Mucosa of descending colon (tissue), 3 donors: ENCODE measurements at regions not wholly inside any gene's neighbourhood (a gene's known extent, or its start where the extent isn't known, plus 50 kb on each side); places are given as distances from the start of the nearest gene placed in this dataset.

Experiments used
- ATAC-seq: fragments of 200-7000 bp; cut with Tn5 transposase; one replicate; pipeline ENCODE4 v1.9.1; 2020; ENCODE audit warnings: mild to moderate bottlenecking, moderate library complexity
- DNase-seq, 3 donors: peaks; one replicate each; pipeline ENCODE4 v3.0.0-alpha.2; 2020
- H3K36me3 ChIP-seq: fragments of 200-600 bp; one replicate; pipeline ENCODE4 v1.8.0; 2021; ENCODE audit warnings: low read depth, mild to moderate bottlenecking
- H3K4me1 ChIP-seq: fragments of 200-600 bp; one replicate; pipeline ENCODE4 v1.8.0; 2021; ENCODE audit warnings: low read depth, mild to moderate bottlenecking
- H3K4me3 ChIP-seq: fragments of 200-600 bp; one replicate; pipeline ENCODE4 v1.8.0; 2021; ENCODE audit warnings: mild to moderate bottlenecking
- H3K9me3 ChIP-seq: fragments of 200-600 bp; one replicate; pipeline ENCODE4 v1.8.0; 2021; ENCODE audit warnings: mild to moderate bottlenecking
- CTCF ChIP-seq: fragments of 200-600 bp; IDR thresholded peaks from one replicate; pipeline ENCODE4 v1.8.0; 2022; ENCODE audit warnings: antibody characterized with exemption, mild to moderate bottlenecking
- intact Hi-C, 2 donors: fragments of 100-400 bp; cut with DNase I in 1 of 2; cut with micrococcal nuclease in 1 of 2; formaldehyde crosslinking; loops; one replicate each; pipeline versions ENCODE4 v1.11.0 to v1.11.1; 2022; cut with DNase I, micrococcal nuclease
- donor health status: DM: no; HTN: no; CAD: no; lungs with moderate emphysema.
- donor health status: DM: no; HTN: no; CAD: no.
- donor health status: DM: no; HTN: yes; CAD: no.

GRCh38 chr11:92302770-92303169 is 78.2 kb downstream of the FAT3 start:
- no peaks in the 10 kb centered on the region for H3K9me3 ChIP-seq
- no peak for TF ChIP-seq CTCF

GRCh38 chr11:92304271-92304670 is 79.7 kb downstream of the FAT3 start:
- DNase-seq (no peak), ATAC-seq (no peak)
- Histone ChIP-seq H3K36me3 (no peaks in the 10 kb centered on the region), H3K9me3 (no peaks in the 10 kb centered on the region), H3K4me1 (no peaks in the 10 kb centered on the region), H3K4me3 (no peak overlapping the region)
- intact Hi-C loops, result no loop called here
- no peak for TF ChIP-seq CTCF

More at GRCh38 chr11:92302770-92303169, 78.2 kb downstream of the FAT3 start:
- no peaks in the 10 kb centered on the region for H3K36me3 ChIP-seq
- intact Hi-C loops, result no loop called here
- H3K4me3 ChIP-seq, result no peak overlapping the region
- no peak for ATAC-seq
- H3K4me1 ChIP-seq, result no peaks in the 10 kb centered on the region
- DNase-seq, result no peak

GRCh38 chr11:92306966-92307510 is 82.4 kb downstream of the FAT3 start:
- intact Hi-C loops, result no loop called here
- no peak for ATAC-seq

GRCh38 chr11:92308366-92308765 is 83.7 kb downstream of the FAT3 start:
- no peak overlapping the region for H3K4me3 ChIP-seq
- no peaks in the 10 kb centered on the region for H3K9me3 ChIP-seq
- no peak for TF ChIP-seq CTCF
- DNase-seq (no peak), ATAC-seq (no peak)
- no peaks in the 10 kb centered on the region for H3K4me1 ChIP-seq
- intact Hi-C loops, result no loop called here
- H3K36me3 ChIP-seq, result no peaks in the 10 kb centered on the region

More at GRCh38 chr11:92306966-92307510, 82.4 kb downstream of the FAT3 start:
- H3K4me3 ChIP-seq, result no peak overlapping the region
- H3K36me3 ChIP-seq, result no peaks in the 10 kb centered on the region
- no peaks in the 10 kb centered on the region for H3K4me1 ChIP-seq
- no peak for DNase-seq
- no peak for TF ChIP-seq CTCF
- no peaks in the 10 kb centered on the region for H3K9me3 ChIP-seq

- ATAC-seq (no peak), DNase-seq (no peak)
- TF ChIP-seq CTCF, result no peak
- H3K9me3 ChIP-seq, result no peaks in the 10 kb centered on the region
- H3K4me1 ChIP-seq, result no peaks in the 10 kb centered on the region
- intact Hi-C loops, result no loop called here
- no peak overlapping the region for H3K4me3 ChIP-seq
- no peaks in the 10 kb centered on the region for H3K36me3 ChIP-seq
These were observed 87.2 kb downstream of the FAT3 start for GRCh38 chr11:92311616-92312449.
